HG02970 (cell line): ENCODE measurements at regions not wholly inside any gene's neighbourhood (a gene's known extent, or its start where the extent isn't known, plus 50 kb on each side); places are given as distances from the start of the nearest gene placed in this dataset.

Source experiments
- ATAC-seq: cut with Tn5 transposase; IDR thresholded peaks from one replicate; pipeline ENCODE4 v1.9.1; 2021; ENCODE audit warnings: mild to moderate bottlenecking, moderate library complexity, moderate number of reproducible peaks; ENCODE audit not compliant: unreplicated experiment, low FRiP score

GRCh38 chr1:4447778-4448420, 206.5 kb upstream of the AJAP1 start:
- ATAC-seq = no peak

GRCh38 chr1:4449972-4450371, 204.4 kb upstream of the AJAP1 start:
- ATAC-seq = no peak

- ATAC-seq = no peak
Measured at GRCh38 chr1:4452701-4453100, 201.7 kb upstream of the AJAP1 start.

GRCh38 chr1:4460052-4460451, 194.4 kb upstream of the AJAP1 start:
- ATAC-seq = no peak

GRCh38 chr1:4460651-4461050, 193.8 kb upstream of the AJAP1 start:
- ATAC-seq = no peak

- no peak for ATAC-seq
Measured at GRCh38 chr1:4461726-4462290, 192.6 kb upstream of the AJAP1 start.

GRCh38 chr1:4462831-4463484, 191.5 kb upstream of the AJAP1 start:
- no peak for ATAC-seq

GRCh38 chr1:4463631-4464030, 190.8 kb upstream of the AJAP1 start:
- no peak for ATAC-seq

- ATAC-seq = no peak
Measured at GRCh38 chr1:4464478-4464877, 189.9 kb upstream of the AJAP1 start.

- no peak for ATAC-seq
Measured at GRCh38 chr1:4467241-4467640, 187.2 kb upstream of the AJAP1 start.

- no peak for ATAC-seq
Measured at GRCh38 chr1:4468386-4468785, 186.0 kb upstream of the AJAP1 start.

GRCh38 chr1:4468804-4469514, 185.4 kb upstream of the AJAP1 start:
- no peak for ATAC-seq

- no peak for ATAC-seq
Measured at GRCh38 chr1:4476394-4476793, 178.0 kb upstream of the AJAP1 start.

GRCh38 chr1:4481451-4481850, 173.0 kb upstream of the AJAP1 start:
- no peak for ATAC-seq

- ATAC-seq = no peak
Measured at GRCh38 chr1:4482526-4482925, 171.9 kb upstream of the AJAP1 start.

- no peak for ATAC-seq
Measured at GRCh38 chr1:4483021-4483625, 171.3 kb upstream of the AJAP1 start.

- no peak for ATAC-seq
Measured at GRCh38 chr1:4485398-4485797, 169.0 kb upstream of the AJAP1 start.

- ATAC-seq = no peak
Measured at GRCh38 chr1:4485878-4486277, 168.5 kb upstream of the AJAP1 start.

- no peak for ATAC-seq
Measured at GRCh38 chr1:4486408-4487120, 167.8 kb upstream of the AJAP1 start.

GRCh38 chr1:4488018-4488417, 166.4 kb upstream of the AJAP1 start:
- no peak for ATAC-seq
